Fibroblast of skin of scalp (primary cell): ENCODE measurements at regions not wholly inside any gene's neighbourhood (a gene's known extent, or its start where the extent isn't known, plus 50 kb on each side); places are given as distances from the start of the nearest gene placed in this dataset.
A peak's percentile ranks its signal among the peaks of the same experiment; 100 is the strongest.

ENCODE experiments used
- DNase-seq: peaks from one replicate; pipeline ENCODE4 v3.0.0-alpha.2; 2013

- DNase-seq, result no peak
These were observed 524.2 kb downstream of the CDH26 start for GRCh38 chr20:60482221-60483008.

GRCh38 chr20:60483371-60483770 is 525.1 kb downstream of the CDH26 start:
- DNase-seq, result no peak

GRCh38 chr20:60484316-60484715 is 526.1 kb downstream of the CDH26 start:
- no peak for DNase-seq

GRCh38 chr20:60485012-60485760 is 527.0 kb downstream of the CDH26 start:
- no peak for DNase-seq

- DNase-seq, result no peak
These were observed 528.1 kb downstream of the CDH26 start for GRCh38 chr20:60486315-60486714.

- DNase-seq, result no peak
These were observed 528.7 kb downstream of the CDH26 start for GRCh38 chr20:60486937-60487336.

- DNase-seq, result no peak
These were observed 532.2 kb downstream of the CDH26 start for GRCh38 chr20:60490217-60491050.

GRCh38 chr20:60491051-60491581 is 532.9 kb downstream of the CDH26 start:
- DNase-seq, result no peak

- no peak for DNase-seq
These were observed 536.3 kb downstream of the CDH26 start for GRCh38 chr20:60494476-60494875.

GRCh38 chr20:60497298-60498035 is 539.2 kb downstream of the CDH26 start:
- no peak for DNase-seq

GRCh38 chr20:60500038-60500701 is 541.9 kb downstream of the CDH26 start:
- DNase-seq, result no peak

GRCh38 chr20:60501048-60501447 is 542.8 kb downstream of the CDH26 start:
- no peak for DNase-seq

GRCh38 chr20:60502881-60503280 is 544.7 kb downstream of the CDH26 start:
- no peak for DNase-seq

- DNase-seq, result no peak
These were observed 547.2 kb downstream of the CDH26 start for GRCh38 chr20:60505423-60505822.

- DNase-seq, result no peak
These were observed 547.8 kb downstream of the CDH26 start for GRCh38 chr20:60506061-60506460.

GRCh38 chr20:60507087-60507694 is 549.0 kb downstream of the CDH26 start:
- DNase-seq, result no peak

- DNase-seq, result no peak
These were observed 551.2 kb downstream of the CDH26 start for GRCh38 chr20:60509407-60509806.

GRCh38 chr20:60510356-60510755 is 552.1 kb downstream of the CDH26 start:
- DNase-seq, result no peak

- peak; percentile 70 for DNase-seq
These were observed 554.2 kb downstream of the CDH26 start for GRCh38 chr20:60512443-60512842.

GRCh38 chr20:60513141-60513540 is 554.9 kb downstream of the CDH26 start:
- DNase-seq, result no peak

GRCh38 chr20:60516442-60516841 is 558.2 kb downstream of the CDH26 start:
- DNase-seq, result no peak
